ENCODE measurements at regions not wholly inside any gene's neighbourhood (a gene's known extent, or its start where the extent isn't known, plus 50 kb on each side); places are given as distances from the start of the nearest gene placed in this dataset.
A peak's percentile ranks its signal among the peaks of the same experiment; 100 is the strongest.

DNA sequence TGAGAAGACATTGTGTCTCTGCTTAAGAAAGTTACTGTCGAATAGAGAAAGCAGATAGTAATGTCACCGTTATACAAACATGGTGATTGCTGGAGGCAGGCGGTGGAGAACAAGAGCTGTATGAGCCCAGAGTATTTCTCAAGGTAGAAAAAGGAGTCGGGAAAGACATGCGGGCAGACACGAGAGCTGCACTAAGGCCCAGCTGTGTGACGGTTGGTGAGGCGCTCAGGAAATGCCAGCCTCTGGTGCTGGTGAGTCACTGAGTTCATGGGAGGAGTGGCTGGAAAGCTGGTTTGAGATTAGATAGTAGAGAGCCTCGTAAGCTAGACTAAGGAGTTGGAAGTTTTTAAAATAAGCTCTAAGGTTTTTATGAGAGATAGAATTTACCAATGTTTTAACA lies 390.9 kb upstream of the TRIB2 start:
- ATAC-seq (peak; percentile 70), DNase-seq (no peak)
- Histone ChIP-seq H3K4me3 (no peak overlapping the region), H3K4me1 (ENCODE audit: low read depth) (no peaks in the 10 kb centered on the region), H3K9me3 (no peaks in the 10 kb centered on the region), H3K36me3 (ENCODE audit: low read depth) (no peaks in the 10 kb centered on the region)
- TF ChIP-seq, protein P1, sequence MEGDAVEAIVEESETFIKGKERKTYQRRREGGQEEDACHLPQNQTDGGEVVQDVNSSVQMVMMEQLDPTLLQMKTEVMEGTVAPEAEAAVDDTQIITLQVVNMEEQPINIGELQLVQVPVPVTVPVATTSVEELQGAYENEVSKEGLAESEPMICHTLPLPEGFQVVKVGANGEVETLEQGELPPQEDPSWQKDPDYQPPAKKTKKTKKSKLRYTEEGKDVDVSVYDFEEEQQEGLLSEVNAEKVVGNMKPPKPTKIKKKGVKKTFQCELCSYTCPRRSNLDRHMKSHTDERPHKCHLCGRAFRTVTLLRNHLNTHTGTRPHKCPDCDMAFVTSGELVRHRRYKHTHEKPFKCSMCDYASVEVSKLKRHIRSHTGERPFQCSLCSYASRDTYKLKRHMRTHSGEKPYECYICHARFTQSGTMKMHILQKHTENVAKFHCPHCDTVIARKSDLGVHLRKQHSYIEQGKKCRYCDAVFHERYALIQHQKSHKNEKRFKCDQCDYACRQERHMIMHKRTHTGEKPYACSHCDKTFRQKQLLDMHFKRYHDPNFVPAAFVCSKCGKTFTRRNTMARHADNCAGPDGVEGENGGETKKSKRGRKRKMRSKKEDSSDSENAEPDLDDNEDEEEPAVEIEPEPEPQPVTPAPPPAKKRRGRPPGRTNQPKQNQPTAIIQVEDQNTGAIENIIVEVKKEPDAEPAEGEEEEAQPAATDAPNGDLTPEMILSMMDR (IDR thresholded peaks at IDR 0.05): no peak
- intact Hi-C loops (cut with DNase I, micrococcal nuclease): no loop called here

DNA sequence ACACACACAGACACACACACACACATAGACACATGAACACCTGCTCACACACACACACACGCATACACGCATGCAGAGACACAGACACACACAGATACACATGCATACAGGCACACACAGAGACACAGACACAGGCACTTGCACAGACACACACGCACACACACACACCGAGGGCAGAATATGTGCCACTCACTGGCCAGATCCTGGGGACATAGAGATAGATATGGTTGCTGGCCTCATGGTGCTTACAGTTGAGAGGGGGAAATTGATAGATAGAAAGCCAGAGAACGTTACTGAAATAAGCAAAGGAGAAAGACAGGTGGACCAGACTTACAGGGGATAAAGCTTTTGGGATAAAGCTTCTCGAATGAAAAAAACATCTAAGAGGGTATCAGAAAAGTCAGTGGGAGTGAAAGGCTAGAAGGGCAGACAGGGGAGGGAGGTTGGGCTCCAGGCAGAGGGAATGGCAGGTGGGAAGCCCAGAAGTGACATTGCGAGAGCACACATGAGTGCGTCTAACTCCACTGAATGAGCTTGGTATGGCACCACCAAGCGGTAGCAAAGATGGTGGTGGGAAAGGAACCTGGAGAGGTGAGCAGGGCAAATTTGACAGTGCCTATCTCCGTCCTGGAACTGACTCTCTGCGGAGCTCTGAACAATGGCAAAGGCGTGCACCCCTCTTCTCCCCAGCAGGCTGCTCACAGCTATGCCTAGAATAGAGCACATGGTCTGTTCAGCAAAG lies 390.1 kb upstream of the TRIB2 start:
- no peaks in the 10 kb centered on the region for H3K4me1 ChIP-seq (ENCODE audit: low read depth)
- no peaks in the 10 kb centered on the region for H3K36me3 ChIP-seq (ENCODE audit: low read depth)
- TF ChIP-seq, protein P1 (IDR thresholded peaks at IDR 0.05): no peak
- H3K9me3 ChIP-seq: no peaks in the 10 kb centered on the region
- no peak for DNase-seq
- no peak overlapping the region for H3K4me3 ChIP-seq
- no peak for ATAC-seq
- intact Hi-C loops (cut with DNase I, micrococcal nuclease): no loop called here

DNA sequence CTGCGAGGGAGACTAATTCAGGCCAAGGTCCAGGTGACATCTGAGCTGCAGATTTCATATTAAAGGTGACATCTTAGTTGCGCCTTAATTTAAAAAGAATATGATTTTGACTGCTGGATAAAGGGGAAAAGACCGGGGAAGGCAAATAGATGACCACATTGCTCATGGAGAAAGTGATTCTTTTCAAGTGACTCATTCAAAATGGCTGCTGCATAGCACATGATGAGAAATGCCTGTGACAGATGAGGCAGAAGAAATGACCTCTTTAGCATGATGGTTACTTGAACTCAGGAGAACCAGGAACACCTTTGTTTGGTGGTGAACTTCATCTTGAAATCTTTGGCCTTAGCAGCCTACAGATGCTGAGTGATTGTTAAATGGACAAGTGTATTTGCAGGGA lies 385.8 kb upstream of the TRIB2 start:
- ATAC-seq: no peak
- no peak overlapping the region for H3K4me3 ChIP-seq
- intact Hi-C loops (cut with DNase I, micrococcal nuclease): no loop called here
- H3K36me3 ChIP-seq (ENCODE audit: low read depth): no peaks in the 10 kb centered on the region
- TF ChIP-seq, protein P1 (IDR thresholded peaks at IDR 0.05): no peak
- H3K4me1 ChIP-seq (ENCODE audit: low read depth): no peaks in the 10 kb centered on the region
- H3K9me3 ChIP-seq: no peaks in the 10 kb centered on the region
- DNase-seq: no peak

DNA sequence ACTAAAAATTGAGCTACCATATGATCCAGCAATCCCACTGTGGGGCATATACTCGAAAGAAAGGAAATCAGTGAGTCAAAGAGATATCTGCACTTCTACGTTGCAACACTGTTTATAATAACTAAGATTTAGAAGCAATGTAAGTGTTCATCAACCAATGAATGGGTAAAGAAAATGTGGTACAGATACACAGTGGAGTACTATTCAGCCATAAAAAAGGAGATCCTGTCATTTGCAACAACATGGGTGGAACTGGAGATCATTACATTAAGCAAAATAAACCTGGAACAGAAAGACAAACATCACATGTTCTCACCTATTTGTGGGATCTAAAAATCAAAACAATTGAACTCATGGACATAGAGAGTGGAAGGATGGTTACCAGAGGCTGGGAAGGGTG lies 385.0 kb upstream of the TRIB2 start:
- no peak for ATAC-seq
- H3K9me3 ChIP-seq: no peaks in the 10 kb centered on the region
- no peak overlapping the region for H3K4me3 ChIP-seq
- TF ChIP-seq, protein P1 (IDR thresholded peaks at IDR 0.05): no peak
- no peaks in the 10 kb centered on the region for H3K36me3 ChIP-seq (ENCODE audit: low read depth)
- no peak for DNase-seq
- intact Hi-C loops (cut with DNase I, micrococcal nuclease): no loop called here
- no peaks in the 10 kb centered on the region for H3K4me1 ChIP-seq (ENCODE audit: low read depth)

DNA sequence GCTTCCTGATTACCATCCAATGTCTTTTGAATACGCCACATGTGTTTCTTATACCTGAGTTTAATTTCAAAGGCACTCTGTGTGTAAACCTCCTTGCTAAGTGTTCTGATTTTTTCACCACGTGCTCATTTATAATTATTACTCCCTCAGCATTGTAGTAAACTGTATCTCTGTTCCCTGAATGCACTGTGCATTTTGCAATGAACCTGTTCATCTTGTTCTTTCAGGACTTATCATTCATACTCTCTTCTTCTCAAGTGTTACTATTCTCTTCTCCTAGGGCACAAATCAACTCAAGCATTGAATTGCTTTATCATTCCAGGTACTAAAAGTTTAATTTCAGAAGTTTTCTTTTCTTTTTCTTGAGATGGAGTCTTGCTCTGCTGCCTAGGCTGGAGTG lies 383.4 kb upstream of the TRIB2 start:
- Histone ChIP-seq H3K4me1 (ENCODE audit: low read depth) (no peaks in the 10 kb centered on the region), H3K36me3 (ENCODE audit: low read depth) (no peaks in the 10 kb centered on the region), H3K9me3 (no peaks in the 10 kb centered on the region), H3K4me3 (no peak overlapping the region)
- no peak for DNase-seq
- intact Hi-C loops (cut with DNase I, micrococcal nuclease): no loop called here
- ATAC-seq: no peak
- TF ChIP-seq, protein P1 (IDR thresholded peaks at IDR 0.05): no peak

All from mucosa of descending colon (tissue), 3 donors.